GM18517 (cell line): ENCODE measurements at regions not wholly inside any gene's neighbourhood (a gene's known extent, or its start where the extent isn't known, plus 50 kb on each side); places are given as distances from the start of the nearest gene placed in this dataset.
"Not testable (repeated sequence)": the region's sequence is repeated elsewhere in the genome, so short reads cannot be mapped to it uniquely, and the experiment has no call there.

ENCODE experiments used
- ATAC-seq: cut with Tn5 transposase; IDR thresholded peaks from one replicate; pipeline ENCODE4 v1.9.1; 2021; ENCODE audit warnings: mild to moderate bottlenecking, moderate library complexity; ENCODE audit not compliant: unreplicated experiment

DNA sequence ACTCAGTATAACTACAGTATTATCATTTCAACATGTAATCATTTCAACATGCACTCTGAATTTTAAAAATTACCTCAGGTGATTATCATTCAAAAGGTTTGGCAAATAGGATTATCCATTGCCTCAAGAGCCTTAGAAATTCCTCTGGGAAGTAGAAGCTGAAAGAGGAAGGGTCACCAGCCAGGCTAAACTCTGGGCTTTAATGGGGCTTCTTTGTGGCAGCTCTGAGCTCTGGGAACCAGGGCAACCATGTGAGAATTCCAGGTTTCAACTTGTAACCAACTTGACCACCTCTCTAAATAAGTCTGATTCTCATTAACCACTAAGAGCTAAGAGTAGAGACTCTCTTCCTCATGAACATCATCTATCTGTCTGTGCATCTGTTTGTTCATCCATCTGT, 117.2 kb upstream of the MED14 start:
- no peak for ATAC-seq

DNA sequence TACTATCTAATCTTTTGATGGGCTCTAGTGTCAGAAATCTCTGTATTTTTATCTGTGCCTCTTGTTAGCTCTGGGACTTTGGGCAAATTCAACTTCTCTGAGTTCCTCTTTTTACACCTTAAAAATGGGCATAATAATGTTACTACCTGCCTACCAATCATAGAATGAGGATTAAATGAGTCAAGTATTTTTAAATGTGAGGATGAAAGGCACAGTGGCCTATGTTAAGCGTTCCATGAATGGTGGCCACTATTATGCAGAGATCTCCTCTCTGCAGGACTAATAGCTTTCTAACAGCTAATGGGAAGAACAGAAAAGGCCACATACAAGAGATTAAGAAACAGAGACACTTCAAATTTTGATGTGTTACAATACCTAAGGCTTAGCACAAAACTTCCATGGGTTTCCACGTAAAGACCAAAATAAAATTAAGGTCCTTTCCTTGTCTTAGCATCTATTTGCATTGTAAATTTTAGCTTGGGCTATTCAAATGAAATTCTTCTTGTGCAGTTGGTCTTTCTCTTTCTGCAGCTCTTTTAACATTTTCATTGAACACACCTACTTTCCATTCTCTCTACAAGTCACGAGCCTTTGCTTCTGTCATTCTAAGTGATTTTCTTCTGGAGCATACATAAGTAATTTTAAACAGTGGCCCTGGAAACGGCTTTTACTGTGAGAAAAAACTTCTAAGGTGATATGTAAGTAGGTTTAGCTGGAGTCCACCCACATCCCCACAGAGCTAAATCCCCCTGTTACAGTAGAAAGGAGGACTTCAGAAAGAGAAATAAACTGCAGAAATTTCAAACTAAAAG, 117.9 kb upstream of the MED14 start:
- ATAC-seq, result no peak

DNA sequence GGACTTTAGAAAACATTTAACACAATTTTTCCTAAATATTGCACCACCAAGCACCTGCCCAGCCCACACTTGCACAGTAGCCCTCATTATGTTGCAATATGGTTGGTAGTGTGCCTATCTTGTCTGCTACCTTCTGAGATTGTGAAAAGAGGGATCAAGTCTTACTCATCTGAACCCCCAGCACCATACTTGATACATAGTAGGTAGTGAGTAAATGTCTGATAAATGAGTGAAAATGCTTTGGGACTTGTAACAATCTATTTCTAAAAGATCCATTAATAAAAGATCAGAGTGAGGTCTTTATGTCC, 118.4 kb upstream of the MED14 start:
- no peak for ATAC-seq

DNA sequence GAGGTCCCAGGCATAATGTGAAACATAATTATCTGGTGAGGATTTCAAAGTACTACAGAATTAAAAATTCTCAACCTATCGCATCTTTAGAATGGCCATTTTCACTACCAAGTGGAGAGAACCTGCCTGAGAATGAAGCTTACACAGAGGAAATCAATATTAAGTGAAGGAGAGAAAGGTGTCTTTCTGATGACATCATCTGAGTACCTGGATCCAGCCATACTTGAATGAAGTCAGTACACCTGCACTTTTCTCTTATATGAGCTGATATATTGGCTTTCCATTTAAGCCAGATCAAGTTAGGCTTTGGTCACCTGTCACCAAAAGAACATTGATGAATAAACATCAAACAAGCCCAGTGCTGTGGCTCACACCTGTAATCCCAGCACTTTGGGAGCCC, 118.9 kb upstream of the MED14 start:
- no peak for ATAC-seq

DNA sequence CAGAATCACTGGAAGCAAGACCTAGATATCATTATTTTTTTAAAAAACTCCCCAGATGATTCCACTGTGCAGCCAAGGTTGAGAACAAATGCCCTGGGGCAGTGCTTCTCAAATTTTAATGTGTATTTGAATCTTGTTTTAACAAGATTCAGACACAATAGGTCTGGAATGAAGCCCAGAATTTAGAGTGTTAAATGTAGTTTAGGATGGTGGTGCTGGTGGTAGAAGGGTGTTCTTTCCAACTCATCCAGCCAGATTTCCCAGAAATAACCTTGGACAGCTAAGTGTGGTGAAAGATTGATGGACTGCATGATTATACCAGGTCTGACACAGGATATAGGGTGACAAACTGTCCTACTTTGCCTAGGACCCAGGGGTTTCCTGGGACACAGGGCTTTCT, 120.1 kb upstream of the MED14 start:
- ATAC-seq, result no peak

DNA sequence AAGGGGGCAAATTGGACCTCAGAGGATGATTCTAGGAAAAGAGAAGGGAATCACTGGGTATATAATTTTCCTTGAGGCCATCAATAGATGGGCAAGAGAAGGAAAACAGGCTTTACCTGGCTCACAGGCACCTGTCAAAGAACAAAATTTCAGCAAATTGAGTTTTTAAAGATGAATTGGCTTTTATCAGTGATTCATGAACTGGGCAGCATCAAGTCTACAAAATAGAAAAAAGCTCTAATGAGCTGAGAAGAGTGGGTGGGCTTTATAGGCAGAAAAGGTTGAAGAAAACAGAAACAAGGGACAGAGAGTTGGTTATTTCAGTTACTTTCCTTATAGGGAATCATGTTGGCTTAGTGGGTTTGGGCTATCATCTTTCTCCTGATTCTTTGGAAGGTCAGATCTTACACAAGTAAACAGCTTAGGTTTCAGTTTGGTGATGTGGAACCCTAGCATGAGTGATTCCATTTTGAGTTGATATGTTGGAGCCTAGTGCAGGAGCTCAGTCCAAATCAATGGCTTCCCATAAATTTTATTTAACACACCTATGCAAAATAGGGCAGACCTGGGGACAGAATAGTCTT, 120.7 kb upstream of the MED14 start:
- ATAC-seq, result no peak

DNA sequence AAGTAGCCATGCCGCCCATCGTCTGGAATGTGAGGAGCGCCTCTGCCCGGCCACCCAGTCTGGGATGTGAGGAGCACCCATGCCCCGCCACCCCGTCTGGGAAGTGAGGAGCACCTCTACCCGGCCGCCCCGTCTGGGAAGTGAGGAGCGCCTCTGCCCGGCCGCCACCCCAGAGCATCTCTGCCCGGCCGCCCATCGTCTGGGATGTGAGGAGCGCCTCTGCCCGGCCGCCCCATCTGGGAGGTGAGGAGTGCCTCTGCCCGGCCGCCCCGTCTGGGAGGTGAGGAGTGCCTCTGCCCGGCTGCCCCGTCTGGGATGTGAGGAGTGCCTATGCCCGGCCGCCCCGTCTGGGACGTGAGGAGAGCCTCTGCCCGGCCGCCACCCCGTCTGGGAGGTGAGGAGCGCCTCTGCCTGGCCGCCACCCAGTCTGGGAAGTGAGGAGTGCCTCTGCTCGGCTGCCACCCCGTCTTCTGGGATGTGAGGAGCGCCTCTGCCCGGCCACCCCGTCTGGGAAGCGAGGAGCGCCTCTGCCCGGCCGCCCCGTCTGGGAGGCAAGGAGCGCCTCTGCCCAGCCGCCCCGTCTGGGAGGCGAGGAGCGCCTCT, 126.7 kb upstream of the MED14 start:
- not testable (repeated sequence) for ATAC-seq

DNA sequence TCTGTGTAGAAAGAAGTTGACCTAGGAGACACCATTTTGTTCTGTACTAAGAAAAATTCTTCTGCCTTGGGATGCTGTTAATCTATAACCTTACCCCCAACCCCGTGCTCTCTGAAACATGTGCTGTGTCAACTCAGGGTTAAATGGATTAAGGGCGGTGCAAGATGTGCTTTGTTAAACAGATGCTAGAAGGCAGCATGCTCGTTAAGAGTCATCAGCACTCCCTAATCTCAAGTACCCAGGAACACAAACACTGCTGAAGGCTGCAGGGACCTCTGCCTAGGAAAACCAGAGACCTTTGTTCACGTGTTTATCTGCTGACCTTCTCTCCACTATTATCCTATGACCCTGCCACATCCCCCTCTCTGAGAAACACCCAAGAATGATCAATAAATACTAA, 127.9 kb upstream of the MED14 start:
- not testable (repeated sequence) for ATAC-seq

DNA sequence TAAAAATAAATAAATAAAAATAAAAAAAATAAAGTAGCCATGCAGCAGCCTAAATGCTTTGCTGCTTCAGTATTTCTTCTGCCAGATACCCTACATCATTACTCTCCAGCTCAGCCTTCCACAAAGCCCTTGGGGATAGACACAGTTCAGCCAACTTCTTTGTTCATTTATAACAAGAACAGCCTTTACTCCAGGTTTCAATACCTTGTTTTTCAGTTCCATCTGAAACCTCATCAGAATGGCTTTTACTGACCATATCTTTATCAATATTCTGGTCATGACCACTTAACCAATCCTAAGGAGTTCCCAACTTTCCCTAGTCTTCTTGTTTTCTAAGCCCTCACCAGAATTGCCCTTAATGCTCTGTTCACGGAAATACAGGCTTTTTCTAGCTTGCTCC, 128.3 kb upstream of the MED14 start:
- ATAC-seq, result no peak

DNA sequence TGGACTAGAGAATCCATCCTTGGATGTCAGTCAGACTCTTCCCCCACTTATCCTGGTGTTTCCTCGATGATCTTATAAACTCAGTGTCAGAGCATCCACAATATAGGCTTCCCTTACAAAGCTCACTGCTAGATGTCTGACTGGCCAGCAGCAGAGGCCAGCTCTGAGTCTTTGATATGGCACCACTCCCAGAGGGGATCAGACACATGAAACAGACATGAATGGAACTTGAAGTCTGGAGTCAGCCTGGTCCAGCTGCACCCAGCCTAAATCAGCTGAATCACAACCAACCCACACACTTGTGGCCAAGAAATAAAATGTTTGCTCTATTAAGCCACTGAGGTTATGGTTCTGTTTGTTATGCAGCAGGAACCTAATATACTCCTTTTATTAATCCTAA, 129.6 kb upstream of the MED14 start:
- no peak for ATAC-seq

DNA sequence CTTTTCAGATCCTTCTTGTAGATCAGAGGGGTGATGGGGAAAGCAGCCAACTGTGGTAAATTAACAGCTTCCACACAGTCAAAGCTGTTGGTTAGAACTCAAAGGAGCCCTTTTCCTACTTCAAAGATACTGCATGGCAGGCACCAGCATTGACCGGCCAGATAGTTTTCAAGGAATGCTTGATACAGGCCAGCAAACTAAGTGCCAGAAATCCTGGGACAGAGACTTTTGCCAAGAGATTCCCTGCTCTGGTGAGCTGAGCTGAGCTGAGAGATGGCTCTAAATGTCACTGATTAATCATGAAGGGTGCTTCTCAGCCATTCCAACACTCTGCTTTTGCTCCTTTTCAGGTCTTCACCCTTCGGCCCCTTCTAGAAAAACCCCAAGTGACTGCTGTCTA, 131.6 kb upstream of the MED14 start:
- no peak for ATAC-seq

DNA sequence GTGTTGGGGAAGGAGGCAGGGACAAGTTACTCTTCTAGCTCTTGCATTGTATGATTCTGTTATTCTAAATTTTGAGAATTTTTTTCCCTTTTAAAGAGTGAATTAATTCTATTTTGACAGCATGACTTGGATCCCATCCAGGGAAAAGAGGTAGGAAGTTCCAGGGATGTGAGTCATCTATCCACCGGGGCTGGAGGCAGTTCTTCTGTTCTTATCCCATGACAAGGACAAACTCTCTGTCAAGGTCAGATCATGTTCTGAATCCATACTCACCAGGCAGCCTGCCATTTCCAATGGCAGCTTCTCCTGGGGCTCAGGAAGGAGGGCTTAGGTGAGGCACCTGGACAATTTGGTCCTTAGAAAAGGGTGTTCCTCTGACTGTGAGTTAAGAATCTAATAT, 132.0 kb upstream of the MED14 start:
- ATAC-seq, result no peak

DNA sequence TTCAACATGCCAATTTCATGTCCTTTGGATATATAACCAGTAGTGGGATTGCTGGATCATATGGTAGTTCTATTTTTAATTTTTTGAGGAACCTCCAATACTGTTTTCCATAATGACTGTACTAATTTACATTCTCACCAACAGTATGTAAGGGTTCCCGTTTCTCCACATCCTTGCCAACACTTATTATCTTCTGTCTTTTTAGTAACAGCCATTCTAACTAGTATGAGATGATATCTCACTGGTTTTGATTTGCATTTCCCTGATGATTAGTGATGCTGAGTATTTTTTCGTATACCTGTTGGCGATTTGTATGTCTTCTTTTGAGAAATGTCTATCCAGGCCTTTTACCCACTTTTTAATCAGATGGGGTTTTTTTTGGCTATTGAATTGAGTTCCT, 133.5 kb upstream of the MED14 start:
- no peak for ATAC-seq

DNA sequence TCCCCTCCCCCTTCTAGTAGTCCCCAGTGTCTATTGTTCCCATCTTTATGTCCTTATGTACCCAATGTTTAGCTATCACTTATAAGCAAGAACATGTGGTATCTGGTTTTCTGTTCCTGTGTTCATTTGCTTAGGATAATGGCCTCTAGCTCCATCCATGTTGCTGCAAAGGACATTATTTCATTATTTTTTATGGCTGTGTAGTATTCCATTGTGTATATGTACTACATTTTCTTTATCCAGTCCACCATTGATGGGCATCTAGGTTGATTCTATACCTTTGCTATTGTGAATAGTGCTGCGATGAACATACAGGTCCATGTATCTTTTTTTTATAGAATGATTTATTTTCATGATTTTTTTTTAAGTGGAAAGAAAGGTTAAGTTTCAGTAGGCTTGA, 135.6 kb upstream of the MED14 start:
- ATAC-seq, result not testable (repeated sequence)

DNA sequence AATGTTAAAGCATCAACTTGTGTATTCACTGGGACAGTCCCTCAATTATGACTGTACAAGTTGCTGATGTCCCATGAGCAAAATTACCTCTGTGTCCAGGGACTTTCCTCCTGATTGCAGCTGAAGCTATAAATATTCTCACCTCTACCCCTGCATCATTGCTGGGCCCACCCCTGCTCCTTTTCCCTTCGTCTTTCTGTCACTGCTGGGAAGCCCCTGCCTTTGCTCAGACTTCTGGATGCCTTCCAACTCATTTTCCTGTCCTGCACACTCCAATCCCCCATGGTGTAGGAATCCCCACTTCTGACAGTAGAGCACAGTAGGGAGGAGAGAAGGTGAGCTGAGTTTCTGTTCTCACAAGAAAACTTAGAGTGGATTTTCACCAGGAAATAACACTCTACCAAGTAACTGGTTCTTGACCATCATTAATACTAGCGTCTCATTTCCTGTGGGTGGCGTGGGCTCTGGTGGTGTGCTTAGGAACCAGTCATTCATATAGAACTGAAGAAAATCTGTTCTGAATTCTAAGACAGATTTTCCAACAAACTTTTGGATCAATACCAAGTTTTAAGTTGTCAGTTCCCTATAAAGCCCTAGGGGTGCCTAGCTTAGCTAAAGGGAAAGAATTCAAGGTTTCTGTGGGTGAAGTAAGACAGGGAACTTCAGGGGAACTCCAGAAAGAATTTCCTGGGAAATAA, 136.2 kb upstream of the MED14 start:
- peak; percentile 75 for ATAC-seq

DNA sequence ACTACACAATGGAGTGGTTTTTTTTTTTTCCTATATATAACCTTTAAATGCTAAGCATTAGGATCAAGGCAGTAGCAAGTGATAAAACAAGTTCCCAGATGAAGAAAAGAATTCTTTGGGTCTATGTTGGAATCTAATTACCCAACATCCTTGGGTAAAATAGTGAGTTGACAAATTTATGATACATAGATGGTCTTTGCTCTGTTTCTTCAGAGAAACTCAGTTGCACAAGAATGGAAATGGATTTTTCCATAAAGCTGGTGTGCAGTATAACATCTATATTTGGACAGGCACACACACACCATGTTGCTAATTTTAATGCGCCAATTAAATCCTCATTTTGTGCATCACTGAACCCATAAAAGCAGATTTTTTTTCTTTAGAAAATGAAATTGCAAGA, 137.0 kb upstream of the MED14 start:
- no peak for ATAC-seq

DNA sequence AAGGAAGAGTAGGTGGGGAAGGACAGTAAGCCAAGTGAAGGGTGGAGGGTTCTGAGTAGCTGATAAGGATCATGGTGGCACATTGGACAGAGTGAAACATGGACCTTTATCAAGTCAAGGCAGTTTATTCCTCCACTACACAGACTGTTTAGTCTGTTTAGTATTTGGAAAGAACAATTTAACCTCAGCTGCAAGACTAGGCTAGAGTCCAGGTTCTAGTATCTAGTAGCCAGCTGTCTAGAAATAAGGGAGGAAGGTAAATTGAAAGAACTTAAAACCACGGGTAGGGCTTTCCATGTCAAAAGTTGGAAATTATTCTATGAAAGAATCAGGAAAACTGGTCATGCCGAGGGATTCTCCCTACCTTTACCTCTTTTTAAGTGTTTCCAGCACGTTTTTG, 140.1 kb upstream of the MED14 start:
- ATAC-seq, result no peak

DNA sequence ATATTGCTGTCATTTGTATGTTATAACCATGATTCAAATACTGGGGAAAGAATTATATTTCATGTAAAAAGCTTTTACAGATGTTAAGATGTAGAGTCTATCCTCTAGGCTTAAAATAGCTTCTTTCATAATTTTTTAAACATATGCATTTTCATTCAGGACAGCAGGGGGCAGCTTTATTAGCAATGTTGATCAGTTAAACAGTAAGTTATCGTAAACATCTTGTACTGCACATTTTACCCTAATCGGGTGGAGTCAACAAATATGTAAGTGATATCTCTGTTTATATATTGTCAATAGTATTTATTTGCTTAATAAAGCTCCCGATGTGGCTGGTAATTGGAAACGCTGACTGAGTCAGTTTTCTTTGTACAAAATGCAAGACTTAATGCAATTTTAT, 142.5 kb upstream of the MED14 start:
- no peak for ATAC-seq

DNA sequence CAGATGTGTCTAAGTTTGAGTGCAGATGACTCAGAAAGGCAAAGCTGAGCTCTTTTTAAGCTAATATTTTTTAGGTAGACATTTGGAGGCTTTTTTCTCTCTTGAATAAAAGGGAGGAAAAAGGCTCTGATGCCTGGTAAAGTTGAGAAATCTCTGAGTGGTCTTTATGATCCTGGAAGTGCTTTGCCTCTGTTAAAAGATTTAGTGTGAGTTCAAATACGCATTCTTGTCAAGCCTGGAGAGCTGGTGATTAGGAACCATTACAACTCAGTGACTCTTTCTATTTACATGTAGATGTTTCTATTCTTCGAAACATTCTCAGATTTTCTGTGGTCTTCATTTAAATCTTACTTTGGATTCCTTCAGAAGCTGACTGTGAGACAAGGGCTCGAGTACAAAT, 143.4 kb upstream of the MED14 start:
- ATAC-seq, result no peak

DNA sequence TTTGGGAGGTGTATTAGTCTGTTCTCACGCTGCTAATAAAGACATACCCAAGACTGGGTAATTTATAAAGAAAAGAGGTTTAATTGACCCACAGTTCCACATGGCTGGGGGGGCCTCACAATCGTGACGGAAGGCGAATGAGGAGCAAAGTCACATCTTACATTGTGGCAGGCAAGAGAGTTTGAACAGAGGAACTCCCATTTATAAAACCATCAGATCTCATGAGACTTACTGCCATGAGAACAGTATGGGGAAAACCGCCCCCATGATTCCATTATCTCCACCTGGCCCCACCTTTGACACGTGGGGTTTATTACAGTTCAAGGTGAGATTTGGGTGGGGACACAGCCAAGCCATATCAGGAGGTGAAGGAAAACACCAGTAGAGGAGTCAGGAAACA, 143.8 kb upstream of the MED14 start:
- ATAC-seq, result not testable (repeated sequence)

DNA sequence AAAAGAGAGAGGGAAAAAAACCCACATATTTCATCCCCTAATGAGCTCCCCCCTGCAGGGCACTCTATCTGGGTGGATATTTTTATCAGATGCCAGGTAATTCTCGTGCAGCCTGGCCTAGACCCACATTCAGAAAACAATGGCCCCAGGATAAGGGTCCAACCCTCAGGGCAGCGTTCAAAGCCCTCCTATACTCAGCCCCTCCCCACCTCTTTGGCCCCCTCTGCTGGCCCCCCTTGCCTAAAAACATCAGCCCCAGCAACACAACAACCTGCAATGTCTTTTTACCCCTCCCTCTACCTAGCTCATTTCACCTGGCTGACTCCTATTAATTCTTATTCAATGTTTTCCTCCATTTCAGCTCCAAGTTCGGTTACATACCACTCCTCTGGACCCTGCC, 145.4 kb upstream of the MED14 start:
- no peak for ATAC-seq

DNA sequence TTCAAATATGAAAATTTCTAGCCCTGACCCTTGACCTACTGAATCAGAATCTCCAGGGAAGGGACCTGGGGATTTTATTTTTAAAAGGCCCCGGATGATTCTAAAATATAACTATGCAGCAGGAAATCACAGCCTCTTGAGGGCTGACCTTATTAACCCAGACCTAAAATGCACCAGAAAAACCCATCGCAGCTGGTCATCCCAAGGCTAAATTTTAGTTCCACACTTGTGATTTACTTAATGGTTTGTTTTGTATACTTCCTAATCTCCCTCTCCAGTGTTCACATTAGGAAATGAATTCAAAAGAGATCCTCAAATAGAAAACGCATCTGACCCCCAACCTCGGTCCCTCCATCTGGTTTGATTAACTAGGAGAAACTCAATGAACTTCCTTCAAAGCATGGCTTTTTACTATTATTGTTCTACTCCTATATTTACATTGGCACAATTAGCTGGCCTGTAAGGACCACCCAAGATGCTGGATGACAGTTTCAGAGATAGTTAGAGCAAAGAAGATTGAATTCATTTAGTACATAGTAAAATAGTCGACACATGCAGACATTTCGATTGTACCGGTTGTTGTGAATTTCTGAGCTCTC, 147.8 kb upstream of the MED14 start:
- no peak for ATAC-seq
